Left renal pelvis (tissue), 4 donors: ENCODE measurements at regions not wholly inside any gene's neighbourhood (a gene's known extent, or its start where the extent isn't known, plus 50 kb on each side); places are given as distances from the start of the nearest gene placed in this dataset.

Experiments used
- DNase-seq, 4 donors: peaks; one replicate each; pipeline ENCODE4 v3.0.0-alpha.2; 2013; ENCODE audit warnings: low read depth in 4 of 4, low spot score in 3 of 4

GRCh38 chr12:19707948-19708409 is 268.7 kb downstream of the AEBP2 start:
- DNase-seq, result no peak

- DNase-seq, result no peak
Measured at GRCh38 chr12:19709889-19710288, 270.6 kb downstream of the AEBP2 start.

GRCh38 chr12:19710811-19711793 is 271.8 kb downstream of the AEBP2 start:
- peak in 1 of 4 donors; percentile 27 for DNase-seq

- no peak for DNase-seq
Measured at GRCh38 chr12:19712041-19712440, 272.7 kb downstream of the AEBP2 start.

- no peak for DNase-seq
Measured at GRCh38 chr12:19718401-19718800, 279.1 kb downstream of the AEBP2 start.

GRCh38 chr12:19719672-19720071 is 280.4 kb downstream of the AEBP2 start:
- DNase-seq, result no peak

GRCh38 chr12:19726122-19726521 is 286.8 kb downstream of the AEBP2 start:
- DNase-seq, result no peak

GRCh38 chr12:19726592-19726991 is 287.3 kb downstream of the AEBP2 start:
- no peak for DNase-seq

GRCh38 chr12:19737019-19737418 is 297.7 kb downstream of the AEBP2 start:
- no peak for DNase-seq

GRCh38 chr12:19739195-19739776 is 300.0 kb downstream of the AEBP2 start:
- DNase-seq, result peak in 3 of 4 donors; percentile 52 to 63 (median 60)

GRCh38 chr12:19740472-19741131 is 301.3 kb downstream of the AEBP2 start:
- DNase-seq, result no peak

GRCh38 chr12:19741132-19741489 is 301.8 kb downstream of the AEBP2 start:
- DNase-seq, result no peak

GRCh38 chr12:19744705-19745218 is 305.5 kb downstream of the AEBP2 start:
- no peak for DNase-seq

- no peak for DNase-seq
Measured at GRCh38 chr12:19746471-19746870, 307.2 kb downstream of the AEBP2 start.

- DNase-seq, result no peak
Measured at GRCh38 chr12:19749906-19750574, 310.7 kb downstream of the AEBP2 start.

GRCh38 chr12:19751078-19751477 is 311.8 kb downstream of the AEBP2 start:
- no peak for DNase-seq

GRCh38 chr12:19752712-19753111 is 313.4 kb downstream of the AEBP2 start:
- DNase-seq, result no peak

- DNase-seq, result no peak
Measured at GRCh38 chr12:19755136-19755535, 315.8 kb downstream of the AEBP2 start.

GRCh38 chr12:19757317-19757877 is 318.1 kb downstream of the AEBP2 start:
- DNase-seq, result peak in 1 of 4 donors; percentile 11

- DNase-seq, result no peak
Measured at GRCh38 chr12:19759227-19759626, 319.9 kb downstream of the AEBP2 start.
